ENCODE measurements at regions not wholly inside any gene's neighbourhood (a gene's known extent, or its start where the extent isn't known, plus 50 kb on each side); places are given as distances from the start of the nearest gene placed in this dataset.

- no peak for DNase-seq (ENCODE audit: low spot score)
Measured at GRCh38 chr1:103160281-103160680, 52.0 kb upstream of the COL11A1 start.
